ENCODE measurements at regions not wholly inside any gene's neighbourhood (a gene's known extent, or its start where the extent isn't known, plus 50 kb on each side); places are given as distances from the start of the nearest gene placed in this dataset.
"Not testable (repeated sequence)": the region's sequence is repeated elsewhere in the genome, so short reads cannot be mapped to it uniquely, and the experiment has no call there.

GRCh38 chr12:66767536-66767935 lies 88.7 kb upstream of the GRIP1 start:
- no peak overlapping the region for H3K4me3 ChIP-seq (ENCODE audit: low read depth, low read length)
- no peak for DNase-seq (ENCODE audit: low read depth)

GRCh38 chr12:66768293-66768692 lies 89.4 kb upstream of the GRIP1 start:
- DNase-seq (ENCODE audit: low read depth) = no peak
- H3K4me3 ChIP-seq (ENCODE audit: low read depth, low read length) = no peak overlapping the region

- H3K4me3 ChIP-seq (ENCODE audit: low read depth, low read length) = no peak overlapping the region
- DNase-seq (ENCODE audit: low read depth) = no peak
Measured at GRCh38 chr12:66774929-66775328, 96.1 kb upstream of the GRIP1 start.

- no peak for DNase-seq (ENCODE audit: low read depth)
- H3K4me3 ChIP-seq (ENCODE audit: low read depth, low read length) = no peak overlapping the region
Measured at GRCh38 chr12:66775871-66776270, 97.0 kb upstream of the GRIP1 start.

- H3K4me3 ChIP-seq (ENCODE audit: low read depth, low read length) = no peak overlapping the region
- DNase-seq (ENCODE audit: low read depth) = no peak
Measured at GRCh38 chr12:66776974-66777373, 98.1 kb upstream of the GRIP1 start.

- DNase-seq (ENCODE audit: low read depth) = no peak
- no peak overlapping the region for H3K4me3 ChIP-seq (ENCODE audit: low read depth, low read length)
Measured at GRCh38 chr12:66779466-66779865, 100.6 kb upstream of the GRIP1 start.

GRCh38 chr12:66786531-66787308 lies 107.8 kb upstream of the GRIP1 start:
- no peak for DNase-seq (ENCODE audit: low read depth)
- H3K4me3 ChIP-seq (ENCODE audit: low read depth, low read length) = no peak overlapping the region

GRCh38 chr12:66799551-66799950 lies 120.7 kb upstream of the GRIP1 start:
- H3K4me3 ChIP-seq (ENCODE audit: low read depth, low read length) = no peak overlapping the region
- DNase-seq (ENCODE audit: low read depth) = no peak

- no peak overlapping the region for H3K4me3 ChIP-seq (ENCODE audit: low read depth, low read length)
- DNase-seq (ENCODE audit: low read depth) = no peak
Measured at GRCh38 chr12:66800046-66800445, 121.2 kb upstream of the GRIP1 start.

- no peak overlapping the region for H3K4me3 ChIP-seq (ENCODE audit: low read depth, low read length)
- no peak for DNase-seq (ENCODE audit: low read depth)
Measured at GRCh38 chr12:66803930-66804329, 125.1 kb upstream of the GRIP1 start.

GRCh38 chr12:66804563-66804974 lies 125.7 kb upstream of the GRIP1 start:
- DNase-seq (ENCODE audit: low read depth) = no peak
- no peak overlapping the region for H3K4me3 ChIP-seq (ENCODE audit: low read depth, low read length)

GRCh38 chr12:66808606-66809005 lies 129.7 kb upstream of the GRIP1 start:
- no peak for DNase-seq (ENCODE audit: low read depth)

GRCh38 chr12:66813137-66813892 lies 134.4 kb upstream of the GRIP1 start:
- no peak overlapping the region for H3K4me3 ChIP-seq (ENCODE audit: low read depth, low read length)
- no peak for DNase-seq (ENCODE audit: low read depth)

More at GRCh38 chr12:66808606-66809005, 129.7 kb upstream of the GRIP1 start:
- H3K4me3 ChIP-seq (ENCODE audit: low read depth, low read length) = no peak overlapping the region

- DNase-seq (ENCODE audit: low read depth) = no peak
- H3K4me3 ChIP-seq (ENCODE audit: low read depth, low read length) = no peak overlapping the region
Measured at GRCh38 chr12:66819587-66819986, 140.7 kb upstream of the GRIP1 start.

GRCh38 chr12:66822961-66823360 lies 144.1 kb upstream of the GRIP1 start:
- no peak overlapping the region for H3K4me3 ChIP-seq (ENCODE audit: low read depth, low read length)
- no peak for DNase-seq (ENCODE audit: low read depth)

GRCh38 chr12:66823857-66824570 lies 145.1 kb upstream of the GRIP1 start:
- no peak for DNase-seq (ENCODE audit: low read depth)
- H3K4me3 ChIP-seq (ENCODE audit: low read depth, low read length) = no peak overlapping the region

GRCh38 chr12:66825921-66826320 lies 147.0 kb upstream of the GRIP1 start:
- H3K4me3 ChIP-seq (ENCODE audit: low read depth, low read length); DNase-seq (ENCODE audit: low read depth): not testable (repeated sequence)

GRCh38 chr12:66829660-66830325 lies 150.9 kb upstream of the GRIP1 start:
- no peak for DNase-seq (ENCODE audit: low read depth)
- no peak overlapping the region for H3K4me3 ChIP-seq (ENCODE audit: low read depth, low read length)

- no peak overlapping the region for H3K4me3 ChIP-seq (ENCODE audit: low read depth, low read length)
- DNase-seq (ENCODE audit: low read depth) = no peak
Measured at GRCh38 chr12:66831495-66831894, 152.6 kb upstream of the GRIP1 start.

- no peak overlapping the region for H3K4me3 ChIP-seq (ENCODE audit: low read depth, low read length)
- no peak for DNase-seq (ENCODE audit: low read depth)
Measured at GRCh38 chr12:66832997-66833396, 154.1 kb upstream of the GRIP1 start.
